Transverse colon (tissue), 4 donors: ENCODE measurements at regions not wholly inside any gene's neighbourhood (a gene's known extent, or its start where the extent isn't known, plus 50 kb on each side); places are given as distances from the start of the nearest gene placed in this dataset.

Experiments used
- POLR2A ChIP-seq: fragments of 450-650 bp; IDR thresholded peaks from one replicate; pipeline ENCODE4 v1.6.1; 2016; ENCODE audit warnings: antibody characterized with exemption, mild to moderate bottlenecking, moderate library complexity
- POLR2AphosphoS5 ChIP-seq, 3 donors: sonication (generic); formaldehyde crosslinking; IDR thresholded peaks; one replicate each; pipeline ENCODE4 v1.6.1; 2016; ENCODE audit warnings: antibody characterized with exemption in 3 of 3
- TF ChIP-seq, protein P1 (sequence below), 5 experiments: fragments of 200-600 bp in 3 of 5; fragments of 450-650 bp in 2 of 5; sonication (generic) in 3 of 5; IDR thresholded peaks; 1 replicate in 2 of 5; 2 replicates in 3 of 5; pipeline ENCODE4 v1.5.1; 2016 to 2017; ENCODE audit warnings: antibody characterized with exemption in 5 of 5, inconsistent platforms in 3 of 5, mild to moderate bottlenecking in 2 of 5, moderate library complexity in 1 of 5

- TF ChIP-seq, protein P1, sequence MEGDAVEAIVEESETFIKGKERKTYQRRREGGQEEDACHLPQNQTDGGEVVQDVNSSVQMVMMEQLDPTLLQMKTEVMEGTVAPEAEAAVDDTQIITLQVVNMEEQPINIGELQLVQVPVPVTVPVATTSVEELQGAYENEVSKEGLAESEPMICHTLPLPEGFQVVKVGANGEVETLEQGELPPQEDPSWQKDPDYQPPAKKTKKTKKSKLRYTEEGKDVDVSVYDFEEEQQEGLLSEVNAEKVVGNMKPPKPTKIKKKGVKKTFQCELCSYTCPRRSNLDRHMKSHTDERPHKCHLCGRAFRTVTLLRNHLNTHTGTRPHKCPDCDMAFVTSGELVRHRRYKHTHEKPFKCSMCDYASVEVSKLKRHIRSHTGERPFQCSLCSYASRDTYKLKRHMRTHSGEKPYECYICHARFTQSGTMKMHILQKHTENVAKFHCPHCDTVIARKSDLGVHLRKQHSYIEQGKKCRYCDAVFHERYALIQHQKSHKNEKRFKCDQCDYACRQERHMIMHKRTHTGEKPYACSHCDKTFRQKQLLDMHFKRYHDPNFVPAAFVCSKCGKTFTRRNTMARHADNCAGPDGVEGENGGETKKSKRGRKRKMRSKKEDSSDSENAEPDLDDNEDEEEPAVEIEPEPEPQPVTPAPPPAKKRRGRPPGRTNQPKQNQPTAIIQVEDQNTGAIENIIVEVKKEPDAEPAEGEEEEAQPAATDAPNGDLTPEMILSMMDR (IDR thresholded peaks at IDR 0.05), result no peak
- TF ChIP-seq POLR2AphosphoS5 (IDR thresholded peaks at IDR 0.05) (no peak), POLR2A (no peak)
Observed at GRCh38 chr6:28809947-28810658, 113.7 kb downstream of the TRIM27 start.
